SH-SY5Y (cell line): ENCODE measurements at regions not wholly inside any gene's neighbourhood (a gene's known extent, or its start where the extent isn't known, plus 50 kb on each side); places are given as distances from the start of the nearest gene placed in this dataset.

Source experiments
- GATA2 ChIP-seq: IDR thresholded peaks from 2 replicates; pipeline ENCODE4 v1.6.1; 2011; ENCODE audit warnings: mild to moderate bottlenecking, low read depth, low read length
- GATA3 ChIP-seq: IDR thresholded peaks from 2 replicates; pipeline ENCODE4 v1.6.1; 2011; ENCODE audit warnings: low read depth, mild to moderate bottlenecking, low read length, moderate library complexity

GRCh38 chr20:61127311-61128039 is 124.6 kb upstream of the CDH4 start:
- TF ChIP-seq GATA2: no peak
- TF ChIP-seq GATA3: no peak
